Activated T-helper 9 cell treated with anti-CD3 and anti-CD28 coated beads, Interleukin-2, amount 50 U/mL, for 16 hours (primary cell): ENCODE measurements at regions not wholly inside any gene's neighbourhood (a gene's known extent, or its start where the extent isn't known, plus 50 kb on each side); places are given as distances from the start of the nearest gene placed in this dataset.
"Not testable (repeated sequence)": the region's sequence is repeated elsewhere in the genome, so short reads cannot be mapped to it uniquely, and the experiment has no call there.

Experiments used
- DNase-seq: peaks from one replicate; pipeline ENCODE4 v3.0.0-alpha.2; 2020; ENCODE audit warnings: low read depth

GRCh38 chr2:7683196-7683595, 766.0 kb downstream of the RNF144A start:
- no peak for DNase-seq

DNA sequence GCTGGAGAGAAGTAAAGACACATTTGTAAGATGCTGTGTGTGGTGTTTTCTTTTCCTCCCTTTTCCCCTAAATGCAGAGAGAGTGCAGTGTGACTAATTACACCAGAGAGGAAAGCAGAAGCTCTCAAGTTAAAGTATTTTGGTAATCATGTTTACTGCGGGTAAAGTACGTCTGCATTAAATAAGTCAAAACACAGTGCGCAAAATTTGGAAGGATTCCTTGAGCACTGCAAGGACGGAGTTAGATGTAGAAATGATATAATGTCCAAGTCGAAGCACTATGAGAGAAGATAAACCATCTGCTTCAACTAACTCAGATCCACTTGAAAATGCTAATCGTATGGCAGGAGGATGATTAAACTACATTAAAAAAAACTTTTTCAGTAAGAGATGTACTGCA, 766.5 kb downstream of the RNF144A start:
- DNase-seq: no peak

DNA sequence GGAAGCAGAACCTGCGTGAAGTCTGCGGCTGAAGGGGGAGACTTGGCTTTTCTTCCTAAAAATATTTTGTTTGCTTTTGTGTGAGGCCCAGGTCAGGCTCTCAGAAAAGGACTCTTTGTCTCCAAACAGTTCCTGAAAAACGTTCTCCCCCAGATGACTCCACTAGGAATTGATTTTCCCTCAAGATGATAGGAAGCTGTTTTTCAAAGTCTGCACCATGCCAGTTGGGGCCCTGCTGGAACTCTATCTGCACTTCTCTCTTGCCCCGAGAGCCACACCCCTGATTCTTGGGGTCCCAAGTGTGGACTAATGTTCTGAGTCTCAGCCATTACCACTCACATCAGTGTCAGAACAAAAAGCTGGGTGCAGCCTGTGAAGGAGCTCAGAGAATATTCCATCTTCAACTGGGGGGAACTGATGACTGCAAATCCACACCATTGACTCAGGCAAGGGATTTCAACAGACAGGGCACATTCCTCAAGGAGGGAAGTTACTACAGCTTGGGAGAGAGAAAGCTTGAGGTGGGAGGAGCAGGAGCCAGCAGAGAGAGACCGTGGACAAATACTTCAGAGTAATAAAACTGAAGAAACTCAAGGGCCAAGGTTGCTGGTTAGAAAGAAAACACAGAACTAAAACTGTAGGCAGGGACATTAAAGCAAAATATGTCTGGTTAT, 768.3 kb downstream of the RNF144A start:
- DNase-seq: no peak

- no peak for DNase-seq
Measured at GRCh38 chr2:7686016-7686385, 768.8 kb downstream of the RNF144A start.

GRCh38 chr2:7691961-7692656, 774.9 kb downstream of the RNF144A start:
- DNase-seq: no peak

GRCh38 chr2:7692657-7693161, 775.5 kb downstream of the RNF144A start:
- DNase-seq: no peak

DNA sequence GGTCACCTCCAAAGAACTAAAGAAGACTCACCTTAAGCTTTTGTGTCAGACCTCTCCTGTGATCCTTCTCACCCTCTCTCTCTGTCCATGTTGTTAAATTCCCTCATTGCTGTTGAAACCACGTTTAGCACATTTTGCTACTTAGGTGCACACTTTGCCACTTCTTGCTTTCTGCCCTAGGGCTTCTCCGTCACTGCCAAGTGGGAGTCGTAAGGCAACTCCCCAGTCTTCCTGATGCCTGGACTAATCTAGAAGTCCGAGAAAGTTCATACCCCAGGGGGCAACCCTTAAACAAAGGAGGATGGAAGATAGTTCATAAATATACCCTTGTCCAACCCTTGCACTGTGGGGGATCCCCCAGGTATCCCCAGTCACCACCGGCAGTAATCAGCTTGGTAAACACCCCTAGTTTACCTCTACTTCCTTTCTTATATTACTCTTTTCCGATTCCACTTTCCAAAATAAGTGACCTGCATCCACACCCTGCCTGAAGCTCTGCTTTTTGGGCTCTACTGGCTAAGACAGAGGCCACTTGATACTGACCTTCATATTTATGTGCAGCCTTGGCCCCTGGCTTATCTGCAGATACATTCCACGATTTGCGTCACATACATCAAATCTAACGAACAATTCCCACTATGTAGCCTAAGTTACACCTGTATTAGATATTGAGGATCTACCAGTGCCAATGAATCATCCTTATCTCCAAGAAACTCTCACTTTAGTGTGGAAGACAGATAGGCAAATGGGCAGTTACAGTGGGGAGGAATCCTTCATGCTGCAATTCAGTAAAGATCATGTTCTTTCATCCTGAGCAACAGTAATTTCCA, 776.2 kb downstream of the RNF144A start:
- DNase-seq: no peak

- DNase-seq: no peak
Measured at GRCh38 chr2:7694076-7694985, 777.1 kb downstream of the RNF144A start.

DNA sequence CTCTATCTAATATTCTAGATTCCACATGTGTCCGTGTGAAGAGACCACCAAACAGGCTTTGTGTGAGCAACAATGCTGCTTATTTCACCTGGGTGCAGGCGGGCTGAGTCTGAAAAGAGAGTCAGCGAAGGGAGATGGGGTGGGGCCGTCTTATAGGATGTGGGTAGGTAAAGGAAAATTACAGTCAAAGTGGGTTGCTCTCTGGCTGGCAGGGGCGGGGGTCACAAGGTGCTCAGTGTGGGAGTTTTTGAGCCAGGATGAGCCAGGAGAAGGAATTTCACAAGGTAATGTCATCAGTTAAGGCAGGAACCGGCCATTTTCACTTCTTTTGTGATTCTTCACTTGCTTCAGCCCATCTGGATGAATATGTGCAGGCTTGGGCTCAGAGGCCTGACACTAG, 779.3 kb downstream of the RNF144A start:
- not testable (repeated sequence) for DNase-seq

- no peak for DNase-seq
Measured at GRCh38 chr2:7697052-7697451, 779.8 kb downstream of the RNF144A start.

- DNase-seq: no peak
Measured at GRCh38 chr2:7701791-7702190, 784.6 kb downstream of the RNF144A start.

DNA sequence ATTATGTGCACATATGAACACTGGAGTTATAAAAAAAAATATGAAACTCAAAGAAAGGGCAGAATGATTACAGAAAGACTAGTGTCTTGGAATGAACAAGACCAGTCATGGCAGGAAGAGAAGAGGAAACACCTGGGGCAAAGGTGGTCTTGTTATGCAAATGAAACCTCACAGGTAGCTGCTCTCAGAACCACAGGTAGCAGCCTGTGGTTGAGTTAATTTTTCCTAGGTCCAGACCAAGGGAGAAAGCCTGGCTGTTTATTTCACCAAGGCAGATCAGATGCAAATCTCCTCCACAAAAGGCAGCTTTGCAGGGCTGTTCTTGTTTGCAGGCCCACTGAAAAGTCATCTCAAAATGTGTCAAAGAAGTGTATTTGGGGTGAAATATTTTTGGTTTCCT, 785.8 kb downstream of the RNF144A start:
- DNase-seq: no peak

DNA sequence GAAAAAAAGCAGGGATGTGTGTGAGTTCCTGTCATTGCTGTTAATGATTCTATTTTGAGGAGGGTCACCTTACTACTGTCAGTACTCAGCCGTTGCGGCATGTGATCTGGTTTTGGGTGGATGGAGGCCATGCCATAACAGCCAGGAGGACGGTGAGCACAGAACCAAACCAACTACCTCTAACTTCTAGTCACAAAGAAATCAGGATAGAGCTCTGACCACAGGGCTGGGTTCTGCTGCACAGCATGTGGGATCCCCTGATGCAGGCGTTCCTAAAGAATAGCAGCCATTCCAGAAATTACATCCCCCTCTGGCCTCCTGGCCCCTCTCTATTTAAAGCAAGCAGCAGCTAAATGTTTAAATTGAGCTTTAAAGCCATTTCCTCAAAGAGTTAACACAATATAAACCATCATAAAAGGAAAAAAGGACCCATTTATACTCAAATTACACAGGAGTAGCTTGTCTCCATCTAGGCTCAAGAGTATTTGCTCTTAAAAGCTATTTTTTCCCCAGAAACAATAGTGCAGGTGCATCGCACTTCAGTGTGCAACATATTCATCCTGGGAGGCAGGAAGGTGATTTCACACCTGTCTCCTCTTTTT, 786.4 kb downstream of the RNF144A start:
- no peak for DNase-seq

GRCh38 chr2:7704296-7704865, 787.2 kb downstream of the RNF144A start:
- no peak for DNase-seq

GRCh38 chr2:7706791-7707190, 789.6 kb downstream of the RNF144A start:
- DNase-seq: no peak

- no peak for DNase-seq
Measured at GRCh38 chr2:7707723-7708122, 790.5 kb downstream of the RNF144A start.

DNA sequence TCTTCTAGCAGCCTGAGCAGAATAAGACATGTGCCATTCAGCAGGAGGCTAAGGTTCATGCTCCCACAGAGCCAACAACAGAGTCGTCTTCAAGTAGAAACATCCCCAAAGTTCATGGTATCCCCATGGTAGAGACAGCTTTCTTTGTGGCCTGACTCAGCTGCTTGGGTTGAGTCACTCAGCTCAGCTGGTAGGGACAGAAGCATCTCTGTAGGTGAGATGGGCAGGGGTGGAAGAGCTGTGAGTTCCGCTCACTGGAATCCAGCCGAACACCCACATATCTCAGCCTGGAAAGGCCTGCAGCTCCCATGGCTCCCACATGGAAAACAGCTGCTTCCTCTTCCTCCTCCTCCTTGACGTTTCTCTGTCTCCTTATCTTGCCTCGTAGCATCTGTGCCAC, 792.7 kb downstream of the RNF144A start:
- DNase-seq: no peak

- no peak for DNase-seq
Measured at GRCh38 chr2:7711167-7711566, 794.0 kb downstream of the RNF144A start.

DNA sequence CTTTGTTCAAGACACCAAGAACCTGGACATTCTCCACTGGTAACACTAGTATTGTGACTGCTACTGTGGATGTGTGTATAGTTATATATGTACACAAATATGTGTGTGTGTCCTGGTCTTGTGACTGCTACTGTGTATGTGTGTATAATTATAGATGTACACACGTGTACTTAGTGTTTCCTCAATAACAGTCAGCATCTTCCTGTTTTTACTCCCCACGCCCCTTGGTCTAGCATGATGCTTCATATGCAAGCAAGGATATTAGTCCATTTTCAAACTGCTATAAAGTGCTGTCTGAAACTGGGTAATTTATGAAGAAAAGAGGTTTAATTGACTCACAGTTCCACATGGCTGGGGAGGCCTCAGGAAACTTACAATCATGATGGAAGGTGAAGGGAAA, 802.7 kb downstream of the RNF144A start:
- DNase-seq: no peak

DNA sequence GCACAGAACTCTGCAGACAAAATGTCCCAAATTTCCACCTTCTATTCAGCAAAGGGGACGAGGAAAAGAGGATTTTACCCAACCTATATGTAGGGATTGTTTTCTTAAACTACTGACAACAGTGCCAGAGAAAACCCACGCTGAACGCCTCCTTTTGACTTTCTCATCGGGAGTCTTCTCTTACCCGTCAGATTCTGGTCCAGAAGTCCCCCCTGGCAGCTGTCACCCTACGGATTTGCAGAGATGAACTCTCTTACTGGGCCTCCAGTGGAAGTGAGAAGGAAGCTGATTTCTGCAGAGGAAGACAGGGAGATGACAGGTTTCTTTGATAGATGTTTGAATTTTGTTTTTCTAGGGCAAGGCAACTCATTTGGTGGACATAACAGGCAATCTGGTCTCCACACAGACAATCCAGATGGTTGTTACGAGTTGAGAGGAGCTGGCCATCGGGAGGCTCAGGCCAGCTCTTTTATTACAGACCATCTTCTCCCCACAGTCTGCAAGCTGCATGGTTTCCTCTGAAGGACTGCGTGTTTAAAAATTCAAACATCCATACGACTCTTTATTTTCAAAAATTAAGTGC, 804.3 kb downstream of the RNF144A start:
- DNase-seq: no peak
